GM19328 (cell line): ENCODE measurements at regions not wholly inside any gene's neighbourhood (a gene's known extent, or its start where the extent isn't known, plus 50 kb on each side); places are given as distances from the start of the nearest gene placed in this dataset.

Experiments
- ATAC-seq: cut with Tn5 transposase; IDR thresholded peaks from one replicate; pipeline ENCODE4 v1.9.1; 2021; ENCODE audit warnings: mild to moderate bottlenecking, moderate library complexity; ENCODE audit not compliant: unreplicated experiment

DNA sequence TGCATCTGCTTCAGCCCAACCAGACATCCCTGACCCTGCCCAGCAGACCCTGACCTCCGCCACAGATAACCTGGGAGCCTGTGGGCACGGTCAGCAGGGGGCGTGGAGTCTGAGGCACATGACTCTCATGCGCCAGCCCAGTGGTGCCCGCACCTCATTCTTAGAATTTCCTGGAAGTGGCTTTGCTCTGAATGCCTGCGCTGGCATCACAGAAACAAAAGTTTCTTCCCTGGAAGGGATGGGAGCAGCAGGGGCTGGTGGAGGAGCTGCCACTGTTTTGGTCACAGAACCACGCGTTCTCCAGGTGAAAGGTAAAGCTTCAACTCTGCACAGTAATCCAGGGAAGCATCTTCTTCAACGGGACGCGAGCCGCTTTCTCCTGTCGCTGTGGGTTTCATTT, 67.9 kb upstream of the DUSP22 start:
- ATAC-seq, result no peak

DNA sequence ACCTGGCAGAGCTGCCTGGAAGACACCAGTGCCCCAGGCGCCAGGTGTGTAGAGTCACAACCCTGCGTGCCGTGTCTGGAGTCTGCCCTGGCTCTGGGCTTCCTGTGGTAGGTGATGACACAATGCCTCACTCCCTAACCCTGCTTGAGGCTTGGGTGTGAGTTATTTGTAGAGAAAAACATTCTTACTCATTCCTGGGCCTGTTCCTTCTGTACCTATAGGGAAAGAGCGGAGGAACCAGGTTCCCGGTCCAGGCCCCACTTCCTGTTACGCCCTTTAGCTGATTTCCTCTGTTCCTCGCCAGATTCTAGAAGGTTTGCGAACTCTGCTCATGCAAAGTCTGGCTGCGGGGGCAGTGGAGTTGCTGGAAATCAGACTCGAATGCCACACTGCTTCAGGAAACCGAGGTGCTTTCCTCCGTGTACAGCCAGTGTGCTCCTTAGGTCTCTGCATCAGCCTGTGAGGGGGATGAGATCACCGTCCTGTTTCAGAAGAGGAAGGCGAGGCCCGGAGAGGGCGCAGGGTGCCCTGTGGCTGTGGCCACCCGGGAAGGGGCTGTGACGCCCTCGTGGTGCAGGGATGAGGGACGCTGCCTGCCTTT, 67.1 kb upstream of the DUSP22 start:
- no peak for ATAC-seq

GRCh38 chr6:225907-226306, 66.4 kb upstream of the DUSP22 start:
- no peak for ATAC-seq

DNA sequence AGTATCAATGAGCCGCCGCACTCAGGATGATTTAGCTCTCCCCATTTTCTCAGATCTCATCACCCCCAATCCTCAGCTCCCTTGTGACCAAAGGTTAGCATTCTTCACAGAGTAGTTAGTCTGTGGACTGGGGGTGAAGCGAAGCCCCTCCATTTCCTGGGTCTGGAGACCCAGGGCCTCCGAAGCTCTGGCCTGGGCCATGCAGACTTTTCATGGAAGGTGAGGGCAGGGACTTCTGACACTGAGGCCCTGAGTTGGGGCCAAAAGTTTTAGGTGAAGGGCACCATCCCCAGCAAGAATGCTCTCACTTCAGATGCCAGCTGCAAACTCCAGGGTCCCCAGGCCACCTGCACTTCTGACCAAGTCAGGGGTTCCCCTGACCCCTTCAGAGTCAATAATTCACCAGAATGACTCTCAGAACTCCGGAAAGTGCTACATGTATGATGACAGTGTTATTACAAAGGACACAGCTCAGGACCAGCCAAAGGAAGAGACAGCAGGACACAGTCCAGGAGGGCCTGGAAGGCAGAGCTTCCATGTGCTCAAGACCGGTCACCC, 65.7 kb upstream of the DUSP22 start:
- no peak for ATAC-seq

GRCh38 chr6:227074-227782, 65.1 kb upstream of the DUSP22 start:
- no peak for ATAC-seq

DNA sequence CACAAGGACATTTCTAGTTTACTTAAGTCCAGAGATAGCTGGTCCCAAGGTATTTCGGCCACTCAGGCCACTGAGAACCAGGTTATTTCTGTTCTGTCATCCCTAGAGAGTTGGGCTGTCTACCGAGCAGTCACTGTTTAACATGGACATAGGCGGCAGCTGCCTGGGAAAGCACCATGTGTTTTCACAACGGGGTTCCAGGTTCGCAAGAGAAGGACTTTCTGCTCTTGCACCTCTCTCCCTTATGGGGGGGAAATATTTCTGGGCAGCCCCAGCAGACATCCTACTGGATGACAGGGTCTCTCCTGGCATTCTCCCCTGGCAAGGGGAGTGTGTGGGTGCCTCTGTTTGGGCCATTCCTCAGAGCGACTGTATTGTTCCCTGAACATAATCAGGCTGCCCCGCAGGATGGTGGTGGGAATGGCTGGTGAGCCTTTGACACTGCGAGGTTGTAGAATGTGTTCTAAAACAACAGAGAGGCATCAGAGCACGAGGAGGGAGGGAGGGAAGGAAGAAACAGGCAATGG, 64.4 kb upstream of the DUSP22 start:
- no peak for ATAC-seq

DNA sequence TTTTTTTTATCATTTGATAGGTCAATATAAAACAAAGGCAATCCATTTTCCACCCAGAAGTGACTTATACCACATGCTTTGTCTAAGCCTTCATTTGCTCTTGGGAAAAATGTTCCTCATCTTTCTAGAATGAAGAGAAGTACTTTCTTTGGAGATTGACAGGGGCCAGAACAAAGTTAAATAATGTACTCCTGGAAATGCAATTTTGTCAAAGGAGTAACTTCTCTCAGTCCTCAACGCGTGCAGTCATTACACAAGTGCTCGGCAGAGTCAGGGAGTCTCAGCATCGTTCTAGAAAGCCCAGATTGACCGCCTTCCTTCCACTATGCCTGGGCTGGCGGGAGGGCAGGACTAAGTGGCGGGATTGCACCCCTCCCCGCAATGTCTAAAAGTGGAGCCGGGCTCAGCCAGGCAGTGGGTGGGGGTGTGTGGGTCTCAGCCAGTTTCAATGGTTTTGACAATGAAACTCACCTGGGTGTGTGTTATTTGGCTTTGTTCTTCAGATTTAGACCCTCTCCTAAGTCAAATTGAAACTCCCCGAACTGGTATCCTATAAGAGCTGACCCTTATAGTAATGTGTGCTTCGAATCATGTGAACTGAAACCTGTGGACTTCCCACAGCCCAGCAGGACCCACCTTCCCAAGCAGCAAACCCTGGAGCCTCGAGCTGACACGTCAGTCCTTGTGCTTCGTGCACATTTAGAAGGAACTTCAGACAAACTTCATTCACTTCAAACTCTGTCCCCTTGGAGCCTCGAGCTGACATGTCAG, 63.2 kb upstream of the DUSP22 start:
- no peak for ATAC-seq

GRCh38 chr6:231779-232178, 60.5 kb upstream of the DUSP22 start:
- ATAC-seq, result no peak

- no peak for ATAC-seq
Measured at GRCh38 chr6:232982-233640, 59.2 kb upstream of the DUSP22 start.

DNA sequence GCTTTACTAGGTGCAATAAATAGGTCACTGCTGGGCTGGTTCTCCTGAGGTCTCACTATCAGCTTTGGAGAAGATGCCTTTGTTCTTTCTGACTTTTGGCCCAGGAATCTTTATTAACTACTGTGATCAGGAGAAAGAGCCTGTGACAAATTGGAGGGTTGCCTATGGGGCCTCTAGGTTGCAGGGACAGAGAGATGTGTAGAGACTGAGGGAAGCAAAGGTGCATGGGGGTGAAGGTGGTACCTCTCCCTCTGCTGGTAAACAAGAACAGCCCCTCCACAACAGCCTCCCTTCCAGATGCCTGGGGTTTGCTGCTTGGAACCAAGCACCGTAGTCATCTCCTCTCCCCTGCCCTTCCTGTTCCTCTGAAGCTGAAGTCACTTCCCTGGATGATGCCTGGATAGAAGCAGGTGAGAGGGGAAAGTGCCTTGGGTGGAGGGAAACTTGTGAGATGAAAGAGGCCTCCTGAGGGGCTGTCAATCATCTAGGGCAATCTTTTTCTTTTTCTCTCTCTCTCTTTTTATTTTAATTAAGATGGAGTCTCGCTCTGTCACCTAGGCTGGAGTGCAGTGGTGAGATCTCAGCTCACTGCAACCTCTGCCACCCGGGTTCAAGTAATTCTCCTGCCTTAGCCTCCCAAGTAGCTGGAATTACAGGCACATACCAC, 57.4 kb upstream of the DUSP22 start:
- no peak for ATAC-seq

- no peak for ATAC-seq
Measured at GRCh38 chr6:235763-236360, 56.4 kb upstream of the DUSP22 start.

- ATAC-seq, result no peak
Measured at GRCh38 chr6:236519-236918, 55.8 kb upstream of the DUSP22 start.

- ATAC-seq, result no peak
Measured at GRCh38 chr6:240151-240550, 52.1 kb upstream of the DUSP22 start.

GRCh38 chr6:241336-241865, 50.9 kb upstream of the DUSP22 start:
- no peak for ATAC-seq
